Adipocyte (in vitro differentiated cells): ENCODE measurements at regions not wholly inside any gene's neighbourhood (a gene's known extent, or its start where the extent isn't known, plus 50 kb on each side); places are given as distances from the start of the nearest gene placed in this dataset.
A peak's percentile ranks its signal among the peaks of the same experiment; 100 is the strongest.

ENCODE experiments used
- DNase-seq: peaks from one replicate; pipeline ENCODE4 v3.0.0-alpha.2; 2015; ENCODE audit warnings: low read depth
- H3K27me3 ChIP-seq: replicated peaks from 2 replicates; pipeline ENCODE4 v1.7.0; 2013; ENCODE audit warnings: mild to moderate bottlenecking, low read length, moderate library complexity; ENCODE audit not compliant: control insufficient read depth, insufficient read depth
- H3K36me3 ChIP-seq: 2 replicates; pipeline ENCODE4 v1.7.0; 2013; ENCODE audit warnings: low read length, mild to moderate bottlenecking, moderate library complexity; ENCODE audit not compliant: control insufficient read depth, insufficient read depth, severe bottlenecking
- H3K4me1 ChIP-seq: 2 replicates; pipeline ENCODE4 v1.7.0; 2013; ENCODE audit warnings: mild to moderate bottlenecking, low read length, moderate library complexity; ENCODE audit not compliant: control insufficient read depth, insufficient read depth
- H3K4me3 ChIP-seq: 2 replicates; pipeline ENCODE4 v1.7.0; 2013; ENCODE audit warnings: mild to moderate bottlenecking, low read length, moderate library complexity
- H3K9ac ChIP-seq: 2 replicates; pipeline ENCODE4 v1.7.0; 2013; ENCODE audit warnings: mild to moderate bottlenecking, low read length, moderate library complexity
- H3K9me3 ChIP-seq: 2 replicates; pipeline ENCODE4 v1.7.0; 2013; ENCODE audit warnings: mild to moderate bottlenecking, low read length, moderate library complexity; ENCODE audit not compliant: control insufficient read depth

GRCh38 chr4:1518997-1519700 lies 112.9 kb upstream of the NKX1-1 start:
- DNase-seq, result no peak
- H3K27me3 ChIP-seq, result peaks cover 66% of the 10 kb centered on the region

GRCh38 chr4:1517592-1518411 lies 111.6 kb upstream of the NKX1-1 start:
- H3K9ac ChIP-seq, result no peak overlapping the region
- no peaks in the 10 kb centered on the region for H3K4me1 ChIP-seq
- H3K4me3 ChIP-seq, result no peak overlapping the region
- H3K36me3 ChIP-seq, result no peaks in the 10 kb centered on the region
- peaks cover 63% of the 10 kb centered on the region for H3K27me3 ChIP-seq
- H3K9me3 ChIP-seq, result peaks cover 2% of the 10 kb centered on the region
- DNase-seq, result no peak

More at GRCh38 chr4:1518997-1519700, 112.9 kb upstream of the NKX1-1 start:
- no peaks in the 10 kb centered on the region for H3K36me3 ChIP-seq
- H3K9me3 ChIP-seq, result peaks cover 7% of the 10 kb centered on the region
- no peaks in the 10 kb centered on the region for H3K4me1 ChIP-seq
- H3K4me3 ChIP-seq, result no peak overlapping the region
- H3K9ac ChIP-seq, result no peak overlapping the region

GRCh38 chr4:1516881-1517480 lies 110.7 kb upstream of the NKX1-1 start:
- H3K9ac ChIP-seq, result no peak overlapping the region
- H3K9me3 ChIP-seq, result no peaks in the 10 kb centered on the region
- H3K36me3 ChIP-seq, result no peaks in the 10 kb centered on the region
- peaks cover 64% of the 10 kb centered on the region for H3K27me3 ChIP-seq
- no peaks in the 10 kb centered on the region for H3K4me1 ChIP-seq
- no peak overlapping the region for H3K4me3 ChIP-seq
- DNase-seq, result no peak

- Histone ChIP-seq H3K9me3 (no peaks in the 10 kb centered on the region), H3K4me1 (no peaks in the 10 kb centered on the region), H3K4me3 (no peak overlapping the region), H3K36me3 (no peaks in the 10 kb centered on the region), H3K9ac (no peak overlapping the region), H3K27me3 (peaks cover 59% of the 10 kb centered on the region)
- no peak for DNase-seq
These were observed 110.0 kb upstream of the NKX1-1 start for GRCh38 chr4:1516261-1516660.

- DNase-seq, result no peak
- H3K4me3 ChIP-seq, result no peak overlapping the region
- H3K4me1 ChIP-seq, result no peaks in the 10 kb centered on the region
- H3K9me3 ChIP-seq, result no peaks in the 10 kb centered on the region
- H3K27me3 ChIP-seq, result peaks cover 58% of the 10 kb centered on the region
- H3K9ac ChIP-seq, result no peak overlapping the region
- H3K36me3 ChIP-seq, result no peaks in the 10 kb centered on the region
These were observed 109.5 kb upstream of the NKX1-1 start for GRCh38 chr4:1515763-1516162.

- H3K27me3 ChIP-seq, result peaks cover 59% of the 10 kb centered on the region
These were observed 108.9 kb upstream of the NKX1-1 start for GRCh38 chr4:1515156-1515555.

GRCh38 chr4:1514612-1515011 lies 108.4 kb upstream of the NKX1-1 start:
- H3K9me3 ChIP-seq, result no peaks in the 10 kb centered on the region
- DNase-seq, result no peak
- no peak overlapping the region for H3K9ac ChIP-seq
- no peak overlapping the region for H3K4me3 ChIP-seq
- H3K4me1 ChIP-seq, result no peaks in the 10 kb centered on the region
- H3K27me3 ChIP-seq, result peaks cover 62% of the 10 kb centered on the region
- H3K36me3 ChIP-seq, result no peaks in the 10 kb centered on the region

More at GRCh38 chr4:1515156-1515555, 108.9 kb upstream of the NKX1-1 start:
- no peak overlapping the region for H3K9ac ChIP-seq
- H3K36me3 ChIP-seq, result no peaks in the 10 kb centered on the region
- H3K4me1 ChIP-seq, result no peaks in the 10 kb centered on the region
- no peaks in the 10 kb centered on the region for H3K9me3 ChIP-seq
- no peak for DNase-seq
- no peak overlapping the region for H3K4me3 ChIP-seq

GRCh38 chr4:1513936-1514483 lies 107.8 kb upstream of the NKX1-1 start:
- Histone ChIP-seq H3K9ac (no peak overlapping the region), H3K9me3 (no peaks in the 10 kb centered on the region), H3K4me3 (no peak overlapping the region), H3K4me1 (no peaks in the 10 kb centered on the region), H3K27me3 (peaks cover 63% of the 10 kb centered on the region), H3K36me3 (no peaks in the 10 kb centered on the region)
- no peak for DNase-seq

- H3K9ac ChIP-seq, result no peak overlapping the region
- DNase-seq, result peak; percentile 38
- peaks cover 64% of the 10 kb centered on the region for H3K27me3 ChIP-seq
- H3K36me3 ChIP-seq, result no peaks in the 10 kb centered on the region
- peaks cover 1% of the 10 kb centered on the region for H3K9me3 ChIP-seq
- no peak overlapping the region for H3K4me3 ChIP-seq
- H3K4me1 ChIP-seq, result no peaks in the 10 kb centered on the region
These were observed 106.8 kb upstream of the NKX1-1 start for GRCh38 chr4:1512738-1513660.

GRCh38 chr4:1512051-1512737 lies 106.0 kb upstream of the NKX1-1 start:
- H3K27me3 ChIP-seq, result peaks cover 65% of the 10 kb centered on the region
- H3K4me1 ChIP-seq, result no peaks in the 10 kb centered on the region
- no peak for DNase-seq

More at GRCh38 chr4:1512051-1512737, 106.0 kb upstream of the NKX1-1 start:
- Histone ChIP-seq H3K4me3 (no peak overlapping the region), H3K9ac (no peak overlapping the region), H3K9me3 (peaks cover 5% of the 10 kb centered on the region), H3K36me3 (no peaks in the 10 kb centered on the region)
